ENCODE measurements at regions not wholly inside any gene's neighbourhood (a gene's known extent, or its start where the extent isn't known, plus 50 kb on each side); places are given as distances from the start of the nearest gene placed in this dataset.
A peak's percentile ranks its signal among the peaks of the same experiment; 100 is the strongest.

DNA sequence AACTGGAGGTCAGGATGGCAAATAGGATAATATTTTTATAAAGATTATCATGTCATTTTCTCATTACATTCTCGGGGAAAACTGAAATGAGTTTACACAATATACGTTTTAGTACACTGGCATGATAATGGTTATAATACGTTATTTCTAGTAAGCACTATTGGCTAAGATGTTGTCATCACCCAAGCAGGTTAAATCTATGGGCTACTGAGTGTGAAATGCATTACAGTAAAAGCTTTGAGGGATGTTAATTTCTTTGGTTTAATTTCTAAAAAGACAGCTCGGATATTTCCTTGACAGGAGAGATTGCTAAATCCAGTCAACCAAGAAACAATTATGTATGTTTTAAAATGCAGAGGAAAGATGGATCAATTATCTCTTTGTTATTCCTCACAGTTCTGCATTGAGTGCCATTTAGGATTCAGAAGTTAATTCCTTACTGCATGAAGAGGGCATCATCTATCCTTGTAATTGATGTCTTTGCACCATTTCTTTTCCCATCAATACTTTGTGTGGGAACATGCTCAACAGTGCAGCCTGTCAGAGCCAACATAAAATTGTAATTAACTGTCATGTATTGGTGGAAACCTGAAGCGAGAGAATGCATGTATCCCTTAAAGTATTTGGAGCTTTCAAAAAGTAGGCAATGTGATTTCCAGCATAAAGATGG lies 222.4 kb upstream of the ZP4 start:
- DNase-seq (ENCODE audit: low read depth), result no peak

DNA sequence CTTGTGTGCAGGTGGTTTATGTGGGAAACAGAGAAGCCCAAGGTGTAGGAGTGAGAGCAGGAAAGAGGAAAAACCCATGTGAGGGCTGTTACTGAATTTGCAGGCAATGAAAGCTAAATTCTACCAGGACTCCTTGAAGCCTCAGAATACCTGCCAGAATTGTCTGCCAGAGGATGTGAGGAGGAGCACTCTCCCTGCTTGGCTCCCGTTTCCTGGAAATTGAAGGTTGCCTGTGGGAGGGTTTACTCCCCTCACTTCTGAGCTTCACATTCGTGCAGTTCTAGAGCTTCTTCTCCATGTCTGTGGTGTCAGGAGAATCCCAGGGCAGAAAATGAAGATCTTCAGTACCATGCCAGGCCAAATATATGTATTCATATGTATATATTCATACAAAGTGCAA lies 220.8 kb upstream of the ZP4 start:
- no peak for DNase-seq (ENCODE audit: low read depth)

DNA sequence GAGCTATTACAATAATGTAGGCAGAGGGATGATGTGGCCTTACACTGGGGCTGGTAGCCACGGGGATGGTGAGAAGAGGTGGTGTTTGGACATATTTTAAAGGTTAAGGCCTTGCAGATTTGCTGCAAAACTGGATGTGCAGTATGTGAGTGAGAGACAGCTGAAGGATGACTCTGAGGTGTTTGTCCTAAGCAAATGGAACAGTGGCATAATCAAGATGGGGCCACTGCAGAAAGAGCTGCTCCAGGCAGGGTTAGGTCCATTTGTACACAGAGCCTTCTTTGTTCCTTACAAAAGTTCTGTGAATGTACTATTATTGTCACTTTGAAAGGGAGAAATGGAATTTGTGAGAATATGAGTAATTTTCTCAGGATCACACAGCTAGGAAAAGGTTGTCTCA lies 220.4 kb upstream of the ZP4 start:
- no peak for DNase-seq (ENCODE audit: low read depth)

GRCh38 chr1:238108417-238108816 lies 217.7 kb upstream of the ZP4 start:
- DNase-seq (ENCODE audit: low read depth), result no peak

- no peak for DNase-seq (ENCODE audit: low read depth)
Measured at GRCh38 chr1:238107322-238107721, 216.6 kb upstream of the ZP4 start.

DNA sequence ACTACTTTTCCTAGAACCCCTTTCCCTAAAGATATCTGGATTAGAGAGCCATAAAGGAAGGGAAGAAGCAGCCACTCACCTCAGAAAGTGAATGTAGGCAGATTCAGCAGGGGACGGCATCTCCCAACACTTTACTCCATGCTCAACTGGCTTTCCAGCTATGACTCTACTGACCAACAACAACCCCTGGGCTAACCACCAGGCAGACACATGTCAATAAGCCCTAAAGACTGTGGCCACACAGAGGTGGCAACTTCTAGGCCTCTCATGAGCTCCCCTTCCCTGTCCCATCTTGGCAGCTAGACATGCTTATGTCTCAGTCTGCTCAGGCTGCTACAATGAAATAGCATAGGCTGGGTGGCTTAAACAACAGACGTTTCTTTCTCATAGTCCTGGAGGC lies 214.0 kb upstream of the ZP4 start:
- no peak for DNase-seq (ENCODE audit: low read depth)

DNA sequence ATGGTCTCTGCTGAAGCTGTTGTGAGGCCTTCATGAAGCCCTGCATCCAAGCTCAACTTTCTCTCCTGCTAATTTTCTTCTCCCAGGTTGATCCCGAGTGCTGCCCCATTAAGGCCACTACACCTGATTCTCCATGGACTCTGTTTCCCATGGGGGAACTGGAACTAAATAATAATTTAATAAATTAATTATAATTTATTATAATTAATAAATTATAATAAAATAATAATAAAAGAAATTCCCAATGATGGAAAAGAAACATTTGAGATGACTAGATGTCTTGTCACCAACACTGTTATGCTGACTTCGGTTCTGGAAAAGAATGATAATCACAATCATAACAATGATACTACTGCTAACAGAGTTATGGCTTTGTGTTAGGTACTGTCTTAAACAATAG lies 211.2 kb upstream of the ZP4 start:
- DNase-seq (ENCODE audit: low read depth), result no peak

GRCh38 chr1:238099871-238100270 lies 209.1 kb upstream of the ZP4 start:
- DNase-seq (ENCODE audit: low read depth), result peak; percentile 79

DNA sequence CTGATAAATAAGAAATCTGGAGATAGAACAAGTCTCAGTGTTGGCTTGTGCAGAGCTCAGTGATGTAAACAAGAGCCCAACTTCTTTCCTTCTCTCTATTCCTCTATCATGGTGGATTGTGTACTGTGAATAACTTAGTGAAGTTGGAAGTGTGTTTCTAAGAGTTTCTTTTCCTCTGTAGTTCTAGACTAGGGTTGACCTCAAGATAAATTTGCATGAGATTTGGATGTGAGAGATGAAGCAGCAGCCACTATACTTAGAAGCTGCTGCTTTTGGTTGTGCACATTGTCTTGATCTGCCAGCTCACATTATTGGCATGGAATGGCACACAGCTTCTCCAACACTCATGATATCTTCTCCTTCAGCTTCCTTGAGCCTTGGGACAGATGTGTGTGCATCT lies 198.9 kb upstream of the ZP4 start:
- DNase-seq (ENCODE audit: low read depth), result no peak

DNA sequence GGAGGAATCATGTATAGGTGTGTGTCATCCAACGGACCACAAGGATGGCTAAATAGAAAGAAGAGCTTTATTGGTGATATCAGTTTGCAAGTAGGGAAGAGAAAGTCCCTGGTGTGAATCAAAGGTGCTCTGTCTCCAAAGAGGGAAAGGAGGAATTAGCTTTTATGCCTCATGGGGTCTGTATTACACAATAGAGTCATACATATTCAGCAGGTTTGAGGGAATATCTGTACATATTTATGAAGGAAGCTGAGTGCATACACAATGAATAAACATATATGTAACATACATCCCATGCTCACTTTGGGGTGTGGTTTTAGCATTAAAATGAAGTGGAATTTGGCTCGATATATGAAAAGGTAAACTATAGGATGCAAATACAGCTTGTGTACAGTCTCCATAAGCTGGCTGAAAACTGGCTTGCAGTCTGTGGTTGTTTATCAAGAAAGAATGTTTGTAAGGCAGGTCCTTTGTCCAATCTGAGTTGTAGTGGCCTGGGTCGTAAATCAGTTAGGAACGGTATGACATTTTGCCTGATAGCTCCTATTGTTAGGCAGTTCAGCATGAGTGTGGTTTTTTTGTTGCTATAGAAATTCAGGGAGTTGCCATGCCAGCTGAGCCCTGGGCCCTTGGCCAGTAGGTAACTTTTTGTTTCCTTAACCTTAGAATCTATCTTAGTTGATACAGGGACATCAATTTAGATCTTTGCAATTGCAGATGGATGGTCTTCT lies 198.0 kb upstream of the ZP4 start:
- DNase-seq (ENCODE audit: low read depth), result no peak

- DNase-seq (ENCODE audit: low read depth), result no peak
Measured at GRCh38 chr1:238073991-238074390, 183.3 kb upstream of the ZP4 start.

DNA sequence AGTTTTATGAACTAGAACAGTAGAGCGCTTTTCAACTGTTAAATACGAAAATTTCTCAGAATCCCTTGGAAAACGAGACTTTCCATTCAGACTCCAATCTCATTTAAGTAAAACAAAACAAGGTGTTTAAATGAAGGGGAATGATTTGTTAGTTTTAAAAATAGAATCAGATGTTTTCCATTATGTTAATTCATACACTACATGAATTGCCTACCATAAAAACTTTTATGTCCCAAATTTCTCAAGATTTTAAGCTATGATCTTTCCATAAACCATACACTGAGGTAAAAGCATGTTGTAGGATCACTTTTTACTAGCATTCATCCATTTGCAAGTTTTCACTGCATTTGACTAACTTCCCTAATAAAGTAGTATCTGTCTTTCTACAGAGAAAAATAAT lies 180.3 kb upstream of the ZP4 start:
- DNase-seq (ENCODE audit: low read depth), result no peak

- peak; percentile 95 for DNase-seq (ENCODE audit: low read depth)
Measured at GRCh38 chr1:238063454-238063853, 172.7 kb upstream of the ZP4 start.

GRCh38 chr1:238061967-238062613 lies 171.4 kb upstream of the ZP4 start:
- peak; percentile 76 for DNase-seq (ENCODE audit: low read depth)

DNA sequence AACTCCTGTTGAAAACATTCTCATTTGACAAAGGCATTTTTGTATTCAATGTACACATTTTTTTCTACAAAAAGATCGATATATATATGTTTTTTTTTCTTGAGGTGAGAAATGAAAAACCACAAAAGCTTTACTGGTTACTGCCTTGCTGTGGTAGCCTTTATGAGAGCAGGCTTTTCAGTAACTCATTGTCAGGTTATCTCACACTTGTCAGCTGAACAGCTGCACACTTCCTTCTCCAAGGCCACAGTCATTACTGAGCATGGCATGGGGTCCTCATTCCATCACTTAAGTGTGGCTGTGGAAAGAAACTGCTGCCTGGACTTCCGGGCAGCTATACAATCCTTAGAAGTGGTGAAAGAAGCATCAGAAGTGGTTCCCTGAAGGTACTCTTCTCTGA lies 169.3 kb upstream of the ZP4 start:
- DNase-seq (ENCODE audit: low read depth), result no peak

- DNase-seq (ENCODE audit: low read depth), result peak; percentile 64
Measured at GRCh38 chr1:238052496-238053266, 162.0 kb upstream of the ZP4 start.

GRCh38 chr1:238029126-238029525 lies 138.4 kb upstream of the ZP4 start:
- no peak for DNase-seq (ENCODE audit: low read depth)

DNA sequence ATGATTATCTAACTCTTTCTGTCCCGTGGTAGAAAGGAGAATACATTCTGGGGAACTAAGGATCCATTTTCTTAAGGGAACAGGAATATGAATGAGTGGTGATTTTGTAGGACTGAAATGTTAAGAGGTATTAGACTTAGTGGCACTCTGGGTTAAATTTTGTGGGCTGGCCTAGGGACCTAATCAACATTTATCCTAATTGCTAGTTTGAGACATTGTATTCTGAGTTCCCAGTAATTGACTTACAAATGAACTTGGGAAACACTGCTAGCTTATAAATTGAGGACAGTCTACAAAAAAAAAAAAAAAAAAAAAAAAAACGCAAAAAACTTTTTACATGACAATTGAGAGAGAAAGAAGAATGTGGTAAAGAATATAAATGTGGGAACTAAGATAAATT lies 136.6 kb upstream of the ZP4 start:
- DNase-seq (ENCODE audit: low read depth), result no peak

DNA sequence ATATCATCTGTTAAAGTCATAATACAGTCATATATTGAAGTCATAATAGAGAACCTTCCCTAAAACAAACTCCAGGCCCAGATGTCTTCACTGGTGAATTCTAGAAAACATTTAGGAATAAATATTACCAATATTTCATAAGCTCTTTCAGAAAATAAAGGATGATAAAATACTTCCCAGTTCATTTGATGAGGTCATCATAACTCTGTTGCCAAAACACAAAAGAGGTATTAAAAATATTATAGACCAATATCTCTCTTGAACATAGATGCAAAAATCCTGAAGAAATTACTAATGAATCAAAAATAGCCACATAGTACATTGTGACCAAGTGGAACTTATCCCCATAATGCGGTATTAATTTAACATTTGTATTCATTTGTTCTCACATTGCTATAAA lies 132.4 kb upstream of the ZP4 start:
- DNase-seq (ENCODE audit: low read depth), result no peak

DNA sequence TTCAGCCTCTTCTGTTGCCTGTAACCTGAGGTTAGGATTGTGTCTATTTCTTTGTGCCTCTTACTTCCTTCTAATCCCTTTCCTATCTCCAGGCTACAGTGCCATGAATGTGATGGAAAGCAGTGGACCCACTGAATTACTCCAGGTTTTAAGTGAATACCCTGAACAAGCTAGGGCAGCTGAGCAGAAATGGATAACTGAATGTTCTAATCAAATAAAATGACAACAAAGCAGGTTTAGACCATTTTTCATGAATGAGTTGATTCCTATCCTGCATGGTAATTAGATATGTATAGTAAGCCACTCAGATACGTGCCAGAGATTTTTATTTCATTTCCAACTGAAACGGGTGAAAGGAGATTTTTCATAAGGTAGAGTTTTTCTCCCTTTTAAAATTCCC lies 127.5 kb upstream of the ZP4 start:
- no peak for DNase-seq (ENCODE audit: low read depth)

DNA sequence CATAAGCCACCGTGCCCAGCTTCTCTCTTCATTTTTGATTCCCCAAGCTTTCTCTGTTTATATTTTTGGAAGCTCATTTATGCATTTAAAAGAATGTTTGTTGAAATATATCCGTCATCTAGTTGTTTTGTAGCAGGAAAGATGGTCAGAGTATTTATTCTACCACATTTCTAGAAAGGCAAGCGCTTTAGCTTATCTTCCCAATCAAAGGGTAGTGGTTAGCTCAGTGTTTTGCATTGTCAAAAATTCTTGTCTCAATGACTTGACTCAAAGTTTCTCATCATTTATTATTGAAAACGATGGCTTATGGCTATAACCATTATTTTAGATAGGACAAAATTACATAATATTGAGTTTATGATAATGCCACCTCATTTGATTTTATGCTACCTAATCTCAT lies 116.1 kb upstream of the ZP4 start:
- no peak for DNase-seq (ENCODE audit: low read depth)

- no peak for DNase-seq (ENCODE audit: low read depth)
Measured at GRCh38 chr1:238005116-238005515, 114.4 kb upstream of the ZP4 start.

DNA sequence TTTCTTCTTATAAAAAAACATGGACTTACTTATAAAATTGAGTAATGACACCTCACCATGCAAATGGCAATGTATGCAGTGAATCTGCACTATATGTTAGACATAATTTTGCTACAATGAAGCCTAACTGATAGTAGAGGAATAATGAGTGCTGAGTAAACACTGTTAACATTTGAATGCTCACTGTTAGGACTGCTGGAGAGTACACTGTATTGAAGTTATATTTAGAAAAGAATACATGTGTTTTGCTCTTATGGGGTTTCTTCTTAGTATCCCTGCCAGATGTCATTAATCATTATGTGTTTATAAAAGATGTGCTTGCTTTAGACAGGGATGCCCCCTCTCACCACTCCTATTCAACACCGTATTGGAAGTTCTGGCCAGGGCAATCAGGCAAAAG lies 111.1 kb upstream of the ZP4 start:
- no peak for DNase-seq (ENCODE audit: low read depth)

Measured in ELR (cell line).